GM18505 (cell line): ENCODE measurements at regions not wholly inside any gene's neighbourhood (a gene's known extent, or its start where the extent isn't known, plus 50 kb on each side); places are given as distances from the start of the nearest gene placed in this dataset.

ENCODE experiments used
- ATAC-seq: cut with Tn5 transposase; IDR thresholded peaks from one replicate; pipeline ENCODE4 v1.9.1; 2021; ENCODE audit not compliant: unreplicated experiment
- POLR2A ChIP-seq: IDR thresholded peaks from 4 replicates; pipeline ENCODE4 v1.6.1; 2011; ENCODE audit warnings: borderline replicate concordance; ENCODE audit not compliant: insufficient read depth, insufficient read length; ENCODE audit errors: extremely low read depth

- TF ChIP-seq POLR2A = no peak
- ATAC-seq = no peak
Measured at GRCh38 chr3:99549957-99550603, 88.3 kb upstream of the COL8A1 start.

- TF ChIP-seq POLR2A = no peak
- ATAC-seq = no peak
Measured at GRCh38 chr3:99549220-99549619, 89.2 kb upstream of the COL8A1 start.

GRCh38 chr3:99548674-99549073 is 89.7 kb upstream of the COL8A1 start:
- no peak for ATAC-seq
- TF ChIP-seq POLR2A = no peak

GRCh38 chr3:99545941-99546580 is 92.3 kb upstream of the COL8A1 start:
- no peak for ATAC-seq
- no peak for TF ChIP-seq POLR2A

- no peak for TF ChIP-seq POLR2A
- no peak for ATAC-seq
Measured at GRCh38 chr3:99544786-99545281, 93.6 kb upstream of the COL8A1 start.

- ATAC-seq = no peak
- TF ChIP-seq POLR2A = no peak
Measured at GRCh38 chr3:99543796-99544195, 94.6 kb upstream of the COL8A1 start.

GRCh38 chr3:99542767-99543518 is 95.5 kb upstream of the COL8A1 start:
- no peak for TF ChIP-seq POLR2A
- ATAC-seq = peak; percentile 49

- TF ChIP-seq POLR2A = no peak
- no peak for ATAC-seq
Measured at GRCh38 chr3:99541181-99541580, 97.2 kb upstream of the COL8A1 start.

GRCh38 chr3:99537416-99537815 is 101.0 kb upstream of the COL8A1 start:
- TF ChIP-seq POLR2A = no peak
- ATAC-seq = no peak

- ATAC-seq = no peak
- no peak for TF ChIP-seq POLR2A
Measured at GRCh38 chr3:99536555-99537314, 101.7 kb upstream of the COL8A1 start.

- peak; percentile 74 for ATAC-seq
Measured at GRCh38 chr3:99534951-99535704, 103.3 kb upstream of the COL8A1 start.

GRCh38 chr3:99532246-99532645 is 106.1 kb upstream of the COL8A1 start:
- ATAC-seq = peak; percentile 67
- no peak for TF ChIP-seq POLR2A

More at GRCh38 chr3:99534951-99535704, 103.3 kb upstream of the COL8A1 start:
- no peak for TF ChIP-seq POLR2A

GRCh38 chr3:99529265-99529664 is 109.1 kb upstream of the COL8A1 start:
- no peak for TF ChIP-seq POLR2A
- no peak for ATAC-seq

GRCh38 chr3:99526921-99527320 is 111.5 kb upstream of the COL8A1 start:
- no peak for TF ChIP-seq POLR2A
- no peak for ATAC-seq
